Activated T-cell treated with anti-CD3 and anti-CD28 coated beads, Interleukin-2, amount 50 U/mL, for 72 hours (primary cell): ENCODE measurements at regions not wholly inside any gene's neighbourhood (a gene's known extent, or its start where the extent isn't known, plus 50 kb on each side); places are given as distances from the start of the nearest gene placed in this dataset.

Experiments used
- ATAC-seq, 2 donors: fragments of 150-1000 bp; cut with Tn5 transposase; replicated peaks in 1 of 2; 2 replicates each; pipeline ENCODE4 v1.10.0; 2021; ENCODE audit warnings: moderate library complexity in 2 of 2, mild to moderate bottlenecking in 1 of 2
- DNase-seq, 2 donors: peaks; one replicate each; pipeline ENCODE4 v3.0.0; 2021 to 2022; ENCODE audit warnings: mixed read lengths in 1 of 2
- H3K27ac Mint-ChIP-seq: one replicate; pipeline ENCODE4 v1.8.0; 2022; ENCODE audit warnings: mild to moderate bottlenecking, moderate library complexity, mixed read lengths
- H3K27me3 Mint-ChIP-seq: one replicate; pipeline ENCODE4 v1.8.0; 2022; ENCODE audit warnings: low read depth, mixed read lengths
- H3K36me3 Mint-ChIP-seq, 2 donors: one replicate each; pipeline ENCODE4 v1.8.0; 2022; ENCODE audit warnings: mixed read lengths in 2 of 2, mild to moderate bottlenecking in 1 of 2; ENCODE audit not compliant: insufficient read depth in 2 of 2
- H3K4me1 Mint-ChIP-seq: one replicate; pipeline ENCODE4 v1.8.0; 2022; ENCODE audit warnings: low read depth, mixed read lengths
- H3K4me3 Mint-ChIP-seq, 2 donors: one replicate each; pipeline ENCODE4 v1.8.0; 2022; ENCODE audit warnings: mild to moderate bottlenecking in 2 of 2, mixed read lengths in 2 of 2, moderate library complexity in 2 of 2
- H3K9me3 Mint-ChIP-seq, 2 donors: one replicate each; pipeline ENCODE4 v1.8.0; 2022; ENCODE audit warnings: mixed read lengths in 2 of 2

DNA sequence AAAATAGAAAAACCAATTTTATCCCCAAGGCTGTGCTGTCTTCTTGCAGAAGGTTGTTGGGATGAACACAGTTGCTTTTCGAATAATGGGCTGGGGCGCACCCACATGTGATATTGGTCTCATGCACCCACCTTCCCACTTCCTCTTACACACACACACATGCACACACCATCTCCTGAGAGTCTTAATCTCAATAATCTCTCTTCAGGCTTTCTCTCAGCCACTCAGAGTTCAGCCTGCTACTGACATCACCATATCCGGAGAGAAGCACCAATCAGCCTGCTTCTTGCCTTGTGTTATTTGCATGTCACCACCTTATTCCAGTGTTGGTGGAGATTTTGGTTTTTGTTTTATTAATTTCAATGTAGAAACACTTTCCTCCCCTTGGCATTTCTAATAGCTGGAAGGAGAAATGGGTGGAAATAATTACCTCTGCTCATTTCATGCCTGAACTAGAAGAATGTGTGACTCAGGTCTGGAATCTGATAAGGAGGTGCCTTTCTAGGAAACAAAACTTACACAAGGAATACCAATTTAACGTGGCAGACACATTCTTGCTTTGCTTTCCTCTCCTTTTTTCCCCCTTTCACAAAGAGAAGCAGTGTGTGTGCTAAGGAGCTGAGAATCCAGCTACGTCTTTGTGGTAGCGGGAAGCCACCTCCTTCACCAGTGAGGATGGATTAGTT lies 400.2 kb downstream of the MID1IP1 start:
- Mint-ChIP-seq H3K4me1 (peaks cover 88% of the 10 kb centered on the region), H3K27me3 (peaks cover 22% of the 10 kb centered on the region), H3K9me3 (peaks cover 0 to 2% of the 10 kb centered on the region in 2 donors), H3K36me3 (peaks cover 0 to 2% of the 10 kb centered on the region in 2 donors), H3K4me3 (peak overlapping the region in 1 of 2 donors; percentile 34), H3K27ac (no peak overlapping the region)
- DNase-seq, result peak; percentile 9 to 14
- peak; percentile 24 to 42 for ATAC-seq

DNA sequence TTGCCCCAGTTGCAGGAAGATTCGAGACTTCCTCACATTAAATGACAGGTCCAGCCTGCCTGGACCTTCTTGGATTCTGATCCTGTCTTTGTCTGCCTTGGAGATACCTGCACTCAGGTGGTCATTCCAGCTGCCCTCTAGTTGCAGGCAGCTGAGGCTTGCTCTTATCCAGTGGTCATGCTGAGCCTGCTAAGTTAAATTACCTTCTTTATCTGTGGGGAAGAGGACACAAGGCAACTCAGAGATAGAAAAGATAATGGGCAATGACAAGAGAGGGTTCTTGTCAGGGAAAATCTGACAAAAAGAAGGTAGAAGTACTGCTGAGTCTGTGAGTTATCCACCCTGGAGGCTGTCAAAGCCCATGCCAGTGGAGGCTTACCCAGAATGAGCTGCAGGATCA lies 401.4 kb downstream of the MID1IP1 start:
- Mint-ChIP-seq H3K9me3 (peaks cover 0 to 2% of the 10 kb centered on the region in 2 donors), H3K27ac (no peak overlapping the region), H3K4me3 (no peak overlapping the region), H3K36me3 (peaks cover 0 to 2% of the 10 kb centered on the region in 2 donors), H3K27me3 (peaks cover 27% of the 10 kb centered on the region), H3K4me1 (peaks cover 76% of the 10 kb centered on the region)
- DNase-seq, result no peak
- no peak for ATAC-seq

DNA sequence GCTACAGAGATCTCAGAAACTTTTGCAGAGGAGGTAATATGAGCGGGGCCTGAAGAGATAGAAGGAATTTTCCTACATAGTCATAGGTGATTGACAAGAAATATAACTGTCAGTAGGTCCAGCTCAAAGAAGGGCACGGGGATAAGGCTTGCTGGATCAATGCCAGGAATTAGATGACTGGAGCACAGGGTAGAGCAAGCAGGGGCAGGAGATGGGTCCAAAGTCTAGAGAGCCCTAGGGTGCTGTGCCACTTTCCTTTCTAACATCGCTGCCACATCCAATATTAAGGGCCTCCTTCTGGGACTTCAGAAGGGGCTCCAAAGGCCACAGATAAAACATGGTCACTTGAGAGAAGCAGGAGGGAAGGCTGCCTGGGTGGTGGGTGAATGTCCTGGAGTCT lies 402.2 kb downstream of the MID1IP1 start:
- no peak for ATAC-seq
- Mint-ChIP-seq H3K4me1 (peaks cover 70% of the 10 kb centered on the region), H3K9me3 (peaks cover 0 to 2% of the 10 kb centered on the region in 2 donors), H3K27ac (no peak overlapping the region), H3K4me3 (no peak overlapping the region), H3K36me3 (peaks cover 0 to 2% of the 10 kb centered on the region in 2 donors), H3K27me3 (peaks cover 27% of the 10 kb centered on the region)
- no peak for DNase-seq

DNA sequence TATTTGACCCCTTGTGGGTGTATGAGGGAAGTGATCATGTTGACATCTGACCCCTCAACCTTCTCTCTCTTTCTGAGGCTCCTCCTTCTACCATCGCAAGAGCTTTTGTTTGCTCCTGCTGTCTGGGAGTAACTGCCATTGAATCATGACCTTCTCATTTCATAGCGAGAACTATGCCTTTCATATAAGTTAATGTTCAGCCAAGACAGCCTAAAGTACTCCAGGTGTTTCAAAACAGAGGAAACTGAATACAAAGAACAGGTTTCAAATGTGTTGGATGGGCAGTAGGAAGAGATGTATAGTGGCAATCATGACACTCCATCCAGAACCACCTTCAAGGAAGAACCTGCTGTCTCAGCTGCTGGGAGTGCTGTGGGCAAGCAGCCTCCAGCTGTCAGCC lies 403.1 kb downstream of the MID1IP1 start:
- H3K4me1 Mint-ChIP-seq, result peaks cover 67% of the 10 kb centered on the region
- no peak for DNase-seq
- H3K27me3 Mint-ChIP-seq, result peaks cover 27% of the 10 kb centered on the region
- no peak for ATAC-seq
- H3K27ac Mint-ChIP-seq, result peak overlapping the region; percentile 95
- H3K4me3 Mint-ChIP-seq, result peak overlapping the region; percentile 1 to 63
- peaks cover 0 to 2% of the 10 kb centered on the region in 2 donors for H3K9me3 Mint-ChIP-seq
- peaks cover 0 to 2% of the 10 kb centered on the region in 2 donors for H3K36me3 Mint-ChIP-seq

DNA sequence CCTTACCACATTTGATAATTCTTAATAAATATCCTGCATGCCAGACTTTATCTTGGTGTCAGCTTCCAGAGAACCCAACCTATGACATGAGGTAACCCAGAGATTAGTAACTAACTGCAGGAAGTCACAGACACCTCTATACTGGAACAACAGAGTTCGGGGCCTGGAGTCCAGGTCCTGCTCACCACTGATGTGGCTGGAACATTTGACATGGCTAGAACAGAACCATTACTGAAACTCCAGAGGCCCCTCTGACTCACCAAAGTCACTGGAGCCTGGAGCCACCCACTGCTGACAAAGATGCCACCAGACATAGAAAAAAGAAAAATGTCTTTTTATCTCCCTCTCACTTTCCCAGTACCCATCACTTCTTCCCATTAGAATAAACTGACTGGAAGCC lies 403.7 kb downstream of the MID1IP1 start:
- H3K36me3 Mint-ChIP-seq, result peaks cover 0 to 2% of the 10 kb centered on the region in 2 donors
- H3K27ac Mint-ChIP-seq, result peak overlapping the region; percentile 95
- ATAC-seq (peak; percentile 94 to 95), DNase-seq (peak; percentile 48 to 74)
- peaks cover under 1 to 2% of the 10 kb centered on the region in 2 donors for H3K9me3 Mint-ChIP-seq
- peaks cover 61% of the 10 kb centered on the region for H3K4me1 Mint-ChIP-seq
- H3K27me3 Mint-ChIP-seq, result peaks cover 32% of the 10 kb centered on the region
- peak overlapping the region; percentile 63 to 82 for H3K4me3 Mint-ChIP-seq

- peaks cover 56% of the 10 kb centered on the region for H3K4me1 Mint-ChIP-seq
- ATAC-seq, result peak in 1 of 2 donors; percentile 27
- no peaks in the 10 kb centered on the region for H3K36me3 Mint-ChIP-seq
- peak overlapping the region; percentile 63 to 82 for H3K4me3 Mint-ChIP-seq
- H3K27me3 Mint-ChIP-seq, result peaks cover 38% of the 10 kb centered on the region
- peaks cover 2% of the 10 kb centered on the region in 2 donors for H3K9me3 Mint-ChIP-seq
- DNase-seq, result no peak
- H3K27ac Mint-ChIP-seq, result peak overlapping the region; percentile 95
Observed at GRCh38 chrX:39205467-39205866, 404.2 kb downstream of the MID1IP1 start.

DNA sequence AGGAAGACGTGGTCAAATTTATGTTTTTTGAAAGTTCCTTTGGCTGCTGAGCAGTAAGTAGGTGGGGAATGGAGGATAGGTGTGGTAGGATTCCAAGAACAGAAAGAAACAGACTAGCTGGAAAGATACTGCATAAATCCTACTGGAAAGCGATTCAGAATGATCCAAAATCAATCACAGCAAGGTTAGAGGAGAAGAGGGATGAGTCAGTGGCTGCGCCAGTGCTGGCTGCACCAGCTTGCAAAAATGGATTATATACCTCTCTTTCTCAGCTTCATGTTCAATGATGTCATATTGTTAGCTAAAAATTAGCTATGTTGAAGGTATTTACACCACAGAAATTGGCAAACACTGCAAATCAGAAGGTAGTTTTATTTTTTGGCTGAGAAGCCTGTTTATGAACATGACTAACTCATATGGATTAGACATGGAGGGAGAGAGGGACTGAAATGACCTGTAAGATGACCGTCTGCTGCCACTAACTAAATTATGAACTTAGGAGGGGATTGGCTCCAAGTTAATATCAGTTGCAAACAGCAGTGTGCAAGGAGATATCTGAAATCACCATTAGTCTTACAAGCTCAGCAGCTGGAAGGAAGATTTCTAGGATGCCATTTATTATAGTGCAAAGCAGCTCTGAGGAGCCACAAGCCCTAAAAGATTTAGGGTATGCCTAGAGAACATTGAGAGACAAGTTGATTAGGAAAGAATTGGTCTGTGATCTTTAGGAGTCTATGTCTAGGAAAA lies 405.3 kb downstream of the MID1IP1 start:
- peaks cover 2% of the 10 kb centered on the region in 2 donors for H3K9me3 Mint-ChIP-seq
- peaks cover 39% of the 10 kb centered on the region for H3K27me3 Mint-ChIP-seq
- no peak overlapping the region for H3K4me3 Mint-ChIP-seq
- H3K36me3 Mint-ChIP-seq, result no peaks in the 10 kb centered on the region
- no peak overlapping the region for H3K27ac Mint-ChIP-seq
- DNase-seq, result no peak
- H3K4me1 Mint-ChIP-seq, result peaks cover 45% of the 10 kb centered on the region
- no peak for ATAC-seq

DNA sequence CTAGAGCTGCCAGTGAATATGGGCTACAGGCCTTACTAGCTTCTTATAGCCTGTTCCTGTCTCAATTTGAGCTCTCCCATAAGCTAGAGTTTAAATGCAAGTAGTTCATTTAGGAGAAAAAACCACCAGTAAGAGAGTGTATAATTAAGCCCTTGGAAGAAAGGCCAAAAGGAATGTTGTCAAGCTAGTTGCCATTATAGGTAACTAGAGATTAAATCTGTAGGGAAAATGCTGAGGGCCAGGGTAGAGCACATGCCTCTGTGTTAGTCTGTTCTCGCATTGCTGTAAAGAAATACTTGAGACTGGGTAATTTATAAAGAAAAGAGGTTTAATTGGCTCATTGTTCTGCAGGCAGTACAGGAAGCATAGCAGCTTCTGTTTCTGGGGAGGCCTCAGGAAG lies 410.2 kb downstream of the MID1IP1 start:
- no peak for ATAC-seq
- Mint-ChIP-seq H3K27me3 (peaks cover 17% of the 10 kb centered on the region), H3K9me3 (peaks cover 2% of the 10 kb centered on the region in 2 donors), H3K4me1 (peaks cover 9% of the 10 kb centered on the region), H3K27ac (no peak overlapping the region), H3K4me3 (no peak overlapping the region), H3K36me3 (no peaks in the 10 kb centered on the region)
- DNase-seq, result no peak

DNA sequence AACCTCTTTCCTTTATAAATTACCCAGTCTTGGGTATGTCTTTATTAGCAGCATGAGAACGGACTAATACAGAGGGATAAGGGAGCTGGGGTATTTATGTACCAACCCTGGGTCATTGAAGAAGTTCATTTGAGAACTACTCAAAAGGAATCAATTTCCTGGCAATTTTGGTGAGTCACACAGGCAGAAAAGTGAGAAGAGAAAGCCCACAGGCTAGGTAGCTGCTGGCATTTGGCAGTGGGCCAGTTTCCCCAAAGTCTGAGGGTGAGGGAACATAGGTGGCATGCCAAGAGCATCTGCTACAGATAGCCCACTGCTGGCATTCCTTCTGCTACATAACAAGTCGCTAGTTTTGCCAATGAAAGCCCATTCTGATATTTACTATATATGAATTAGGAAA lies 411.2 kb downstream of the MID1IP1 start:
- Mint-ChIP-seq H3K27me3 (peaks cover 12% of the 10 kb centered on the region), H3K9me3 (peaks cover 2% of the 10 kb centered on the region in 2 donors), H3K27ac (no peak overlapping the region), H3K36me3 (no peaks in the 10 kb centered on the region), H3K4me3 (no peak overlapping the region), H3K4me1 (peaks cover 9% of the 10 kb centered on the region)
- DNase-seq (peak; percentile 33 to 56), ATAC-seq (peak; percentile 63 to 72)

- DNase-seq (no peak), ATAC-seq (no peak)
- H3K36me3 Mint-ChIP-seq, result no peaks in the 10 kb centered on the region
- peaks cover 29% of the 10 kb centered on the region for H3K27me3 Mint-ChIP-seq
- H3K9me3 Mint-ChIP-seq, result peaks cover 2% of the 10 kb centered on the region in 2 donors
- no peak overlapping the region for H3K27ac Mint-ChIP-seq
- peaks cover 11% of the 10 kb centered on the region for H3K4me1 Mint-ChIP-seq
- H3K4me3 Mint-ChIP-seq, result no peak overlapping the region
Observed at GRCh38 chrX:39214387-39215126, 413.3 kb downstream of the MID1IP1 start.

DNA sequence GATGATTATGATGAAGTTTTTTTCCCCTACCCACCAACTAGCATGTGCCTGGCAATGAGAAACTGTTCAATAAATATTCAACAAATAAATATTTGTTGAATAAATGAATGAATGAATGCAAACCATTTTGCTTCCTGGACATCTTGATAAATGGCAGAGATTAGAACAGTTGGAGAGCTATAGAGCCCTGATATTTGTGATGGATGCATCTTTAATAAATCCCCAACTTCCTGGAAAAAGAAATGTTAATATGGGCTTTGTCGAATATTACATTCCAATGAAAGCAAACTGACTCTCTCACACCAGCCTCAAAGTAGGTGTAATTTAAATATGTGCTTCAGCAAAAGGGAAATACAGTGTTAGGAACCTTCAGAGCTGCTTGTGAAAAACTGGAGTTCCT lies 419.7 kb downstream of the MID1IP1 start:
- Mint-ChIP-seq H3K36me3 (no peaks in the 10 kb centered on the region), H3K4me3 (no peak overlapping the region), H3K27ac (no peak overlapping the region), H3K9me3 (no peaks in the 10 kb centered on the region), H3K27me3 (peaks cover 40% of the 10 kb centered on the region), H3K4me1 (peaks cover 5% of the 10 kb centered on the region)
- ATAC-seq (no peak), DNase-seq (no peak)

DNA sequence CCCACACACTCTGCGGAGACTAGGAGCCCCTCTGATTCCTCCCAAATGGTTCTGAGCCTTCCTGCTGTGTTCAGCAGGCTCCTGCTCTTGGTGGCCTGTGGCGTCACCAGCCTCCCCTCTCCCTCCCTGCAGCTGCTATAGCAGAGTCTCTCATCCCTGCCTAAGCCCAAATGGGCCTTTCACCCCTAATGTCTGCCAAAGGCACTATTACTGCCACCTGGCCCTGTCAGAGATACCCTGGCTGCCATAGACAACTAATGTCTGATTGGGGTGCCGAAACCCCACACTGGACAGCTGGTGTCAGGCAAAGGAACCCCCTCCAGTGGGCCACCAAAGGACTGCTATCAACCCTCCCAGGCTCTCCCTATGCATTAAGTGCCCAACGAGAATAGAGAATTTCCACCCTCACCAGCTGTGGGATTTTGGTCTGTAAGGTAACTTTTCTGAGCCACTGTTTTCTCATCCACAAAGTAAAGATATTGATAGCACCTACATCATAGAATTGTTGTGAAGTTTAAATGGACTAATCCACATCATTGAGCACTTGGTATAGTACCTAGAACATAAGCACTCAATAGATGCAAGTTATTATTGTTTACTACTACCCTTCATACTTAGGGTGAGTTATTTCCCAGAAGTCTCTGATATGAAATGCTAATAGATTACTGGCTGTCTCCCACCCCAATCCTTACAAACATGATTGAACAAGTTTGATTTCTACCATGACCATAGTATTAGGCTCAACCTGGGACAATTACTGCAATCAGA lies 421.3 kb downstream of the MID1IP1 start:
- Mint-ChIP-seq H3K4me1 (peaks cover 5% of the 10 kb centered on the region), H3K36me3 (no peaks in the 10 kb centered on the region), H3K27ac (no peak overlapping the region), H3K27me3 (peaks cover 49% of the 10 kb centered on the region), H3K4me3 (no peak overlapping the region), H3K9me3 (no peaks in the 10 kb centered on the region)
- no peak for DNase-seq
- no peak for ATAC-seq
